Umbilical cord (tissue), 1 donor: ENCODE measurements at regions not wholly inside any gene's neighbourhood (a gene's known extent, or its start where the extent isn't known, plus 50 kb on each side); places are given as distances from the start of the nearest gene placed in this dataset.

Experiments used
- DNase-seq: peaks from one replicate; pipeline ENCODE4 v3.0.0-alpha.2; 2015; ENCODE audit warnings: low spot score

GRCh38 chr2:22729466-22729865 is 655.5 kb upstream of the KLHL29 start:
- no peak for DNase-seq

GRCh38 chr2:22734373-22735045 is 650.5 kb upstream of the KLHL29 start:
- no peak for DNase-seq

GRCh38 chr2:22737144-22737543 is 647.8 kb upstream of the KLHL29 start:
- DNase-seq = no peak

- DNase-seq = no peak
Observed at GRCh38 chr2:22741216-22741615, 643.8 kb upstream of the KLHL29 start.

- no peak for DNase-seq
Observed at GRCh38 chr2:22748909-22749308, 636.1 kb upstream of the KLHL29 start.

- DNase-seq = no peak
Observed at GRCh38 chr2:22753476-22753875, 631.5 kb upstream of the KLHL29 start.

GRCh38 chr2:22756276-22757043 is 628.5 kb upstream of the KLHL29 start:
- no peak for DNase-seq

GRCh38 chr2:22769497-22769896 is 615.5 kb upstream of the KLHL29 start:
- no peak for DNase-seq

GRCh38 chr2:22784566-22784965 is 600.4 kb upstream of the KLHL29 start:
- DNase-seq = no peak

GRCh38 chr2:22786817-22787216 is 598.2 kb upstream of the KLHL29 start:
- no peak for DNase-seq

- no peak for DNase-seq
Observed at GRCh38 chr2:22787745-22788144, 597.2 kb upstream of the KLHL29 start.

- DNase-seq = no peak
Observed at GRCh38 chr2:22788749-22789327, 596.1 kb upstream of the KLHL29 start.

GRCh38 chr2:22795287-22795866 is 589.6 kb upstream of the KLHL29 start:
- no peak for DNase-seq

GRCh38 chr2:22798386-22798785 is 586.6 kb upstream of the KLHL29 start:
- DNase-seq = no peak

GRCh38 chr2:22800412-22800811 is 584.6 kb upstream of the KLHL29 start:
- DNase-seq = no peak

GRCh38 chr2:22801071-22801470 is 583.9 kb upstream of the KLHL29 start:
- no peak for DNase-seq

- no peak for DNase-seq
Observed at GRCh38 chr2:22801970-22802369, 583.0 kb upstream of the KLHL29 start.

- no peak for DNase-seq
Observed at GRCh38 chr2:22807872-22808271, 577.1 kb upstream of the KLHL29 start.

GRCh38 chr2:22810602-22811001 is 574.4 kb upstream of the KLHL29 start:
- no peak for DNase-seq

GRCh38 chr2:22812065-22812680 is 572.8 kb upstream of the KLHL29 start:
- no peak for DNase-seq

GRCh38 chr2:22817197-22817596 is 567.8 kb upstream of the KLHL29 start:
- DNase-seq = no peak

- no peak for DNase-seq
Observed at GRCh38 chr2:22821458-22821857, 563.5 kb upstream of the KLHL29 start.
